GM23338 (cell line): ENCODE measurements at regions not wholly inside any gene's neighbourhood (a gene's known extent, or its start where the extent isn't known, plus 50 kb on each side); places are given as distances from the start of the nearest gene placed in this dataset.

Source experiments
- ATAC-seq: fragments of 200-7000 bp; cut with Tn5 transposase; 3 replicates; pipeline ENCODE4 v1.9.1; 2020
- DNase-seq: peaks from one replicate; pipeline ENCODE4 v3.0.0-alpha.2; 2015; ENCODE audit warnings: low spot score
- H2AFZ ChIP-seq: fragments of 200-600 bp; sonication (generic); 2 replicates; pipeline ENCODE4 v1.8.0; 2016; ENCODE audit warnings: antibody characterized with exemption, mild to moderate bottlenecking, moderate library complexity
- H3F3A ChIP-seq: fragments of 200-600 bp; sonication (generic); replicated peaks from 2 replicates; pipeline ENCODE4 v1.8.0; 2017; ENCODE audit warnings: antibody characterized with exemption, mixed run types, low read depth
- H3K27ac ChIP-seq: fragments of 200-600 bp; sonication (generic); 2 replicates; pipeline ENCODE4 v1.6.1; 2016; ENCODE audit warnings: low read depth
- H3K27me3 ChIP-seq: fragments of 200-600 bp; sonication (generic); 2 replicates; pipeline ENCODE4 v1.8.0; 2016; ENCODE audit warnings: mild to moderate bottlenecking, mixed run types, moderate library complexity; ENCODE audit not compliant: insufficient read depth
- H3K36me3 ChIP-seq: fragments of 200-600 bp; sonication (generic); 2 replicates; pipeline ENCODE4 v1.8.0; 2016; ENCODE audit warnings: mild to moderate bottlenecking; ENCODE audit not compliant: insufficient read depth
- H3K4me1 ChIP-seq: fragments of 200-600 bp; sonication (generic); 2 replicates; pipeline ENCODE4 v1.8.0; 2016; ENCODE audit warnings: mild to moderate bottlenecking, moderate library complexity; ENCODE audit not compliant: insufficient read depth
- H3K4me2 ChIP-seq: fragments of 200-600 bp; sonication (generic); 2 replicates; pipeline ENCODE4 v1.7.1; 2017; ENCODE audit warnings: mixed run types
- H3K4me3 ChIP-seq: fragments of 200-600 bp; sonication (generic); 2 replicates; pipeline ENCODE4 v1.6.1; 2016; ENCODE audit warnings: mixed run types
- H3K79me2 ChIP-seq: fragments of 200-600 bp; sonication (generic); replicated peaks from 2 replicates; pipeline ENCODE4 v1.8.0; 2017; ENCODE audit warnings: mild to moderate bottlenecking; ENCODE audit not compliant: insufficient read depth
- H3K9me2 ChIP-seq: fragments of 200-600 bp; sonication (generic); 2 replicates; pipeline ENCODE4 v1.8.0; 2017; ENCODE audit not compliant: insufficient read depth
- H4K20me1 ChIP-seq: fragments of 200-600 bp; sonication (generic); replicated peaks from 2 replicates; pipeline ENCODE4 v1.8.0; 2017; ENCODE audit warnings: mild to moderate bottlenecking; ENCODE audit not compliant: insufficient read depth
- H3K27ac Mint-ChIP-seq: 2 replicates; pipeline ENCODE4 v1.8.0; 2020; ENCODE audit warnings: inconsistent platforms, mild to moderate bottlenecking, moderate library complexity, mixed read lengths
- H3K27me3 Mint-ChIP-seq: 3 replicates; pipeline ENCODE4 v1.8.0; 2022; ENCODE audit warnings: low read depth, mild to moderate bottlenecking, moderate library complexity, mixed read lengths, inconsistent platforms; ENCODE audit not compliant: insufficient read depth, poor library complexity
- H3K36me3 Mint-ChIP-seq: 3 replicates; pipeline ENCODE4 v1.8.0; 2021; ENCODE audit warnings: low read depth, mild to moderate bottlenecking, inconsistent platforms, moderate library complexity, mixed read lengths
- H3K4me1 Mint-ChIP-seq: 3 replicates; pipeline ENCODE4 v1.8.0; 2020; ENCODE audit warnings: mild to moderate bottlenecking, inconsistent platforms, mixed read lengths
- H3K4me3 Mint-ChIP-seq: 3 replicates; pipeline ENCODE4 v1.8.0; 2021; ENCODE audit warnings: moderate library complexity, mild to moderate bottlenecking, inconsistent platforms, mixed read lengths
- H3K9me3 Mint-ChIP-seq: 3 replicates; pipeline ENCODE4 v1.8.0; 2020; ENCODE audit warnings: moderate library complexity, mild to moderate bottlenecking, inconsistent platforms, mixed read lengths
- CREB1 ChIP-seq: fragments of 250-450 bp; sonication (Bioruptor Pico); IDR thresholded peaks from 2 replicates; pipeline ENCODE4 v1.5.0; 2020; ENCODE audit warnings: low read depth, mild to moderate bottlenecking, moderate library complexity
- CTCF ChIP-seq, 2 experiments: fragments of 200-600 bp in 1 of 2; sonication (generic) in 1 of 2; conservative IDR thresholded peaks; 2 replicates each; pipeline versions ENCODE4 v1.5.1 to v1.6.1; 2016 to 2017; ENCODE audit warnings: antibody characterized with exemption in 2 of 2, low read depth in 2 of 2, mild to moderate bottlenecking in 2 of 2, moderate library complexity in 1 of 2
- ETS1 ChIP-seq: IDR thresholded peaks from 2 replicates; pipeline ENCODE4 v1.6.1; 2016; ENCODE audit warnings: antibody characterized with exemption
- EZH2 ChIP-seq: fragments of 200-600 bp; sonication (generic); IDR thresholded peaks from one replicate; pipeline ENCODE4 v1.8.0; 2017; ENCODE audit warnings: antibody characterized with exemption, mild to moderate bottlenecking, low read depth; ENCODE audit not compliant: unreplicated experiment
- EZH2phosphoT487 ChIP-seq: fragments of 200-600 bp; sonication (generic); IDR thresholded peaks from one replicate; pipeline ENCODE4 v1.8.1; 2018; ENCODE audit warnings: antibody characterized with exemption; ENCODE audit not compliant: unreplicated experiment
- JUNB ChIP-seq: IDR thresholded peaks from one replicate; pipeline ENCODE4 v1.6.1; 2016; ENCODE audit warnings: antibody characterized with exemption; ENCODE audit not compliant: unreplicated experiment
- NANOG ChIP-seq: IDR thresholded peaks from 2 replicates; pipeline ENCODE4 v1.6.1; 2016; ENCODE audit warnings: antibody characterized with exemption, borderline replicate concordance
- STAT1 ChIP-seq: IDR thresholded peaks from one replicate; pipeline ENCODE4 v1.6.1; 2016; ENCODE audit warnings: antibody characterized with exemption; ENCODE audit not compliant: unreplicated experiment
- ZNF114 ChIP-seq: fragments of 250-450 bp; sonication (Bioruptor Pico); IDR thresholded peaks from 2 replicates; pipeline ENCODE4 v1.5.0; 2020; ENCODE audit warnings: mild to moderate bottlenecking, moderate library complexity
- ZNF462 ChIP-seq: fragments of 250-450 bp; sonication (Bioruptor Pico); IDR thresholded peaks from 2 replicates; pipeline ENCODE4 v1.5.0; 2020; ENCODE audit warnings: mild to moderate bottlenecking, moderate library complexity

- TF ChIP-seq ZNF462 = no peak
- no peak for TF ChIP-seq STAT1
- no peaks in the 10 kb centered on the region for H3K27me3 Mint-ChIP-seq
- H3K4me3 Mint-ChIP-seq = no peak overlapping the region
- no peak overlapping the region for H2AFZ ChIP-seq
- no peaks in the 10 kb centered on the region for H3F3A ChIP-seq
- ATAC-seq (no peak), DNase-seq (no peak)
- no peaks in the 10 kb centered on the region for H3K9me2 ChIP-seq
- H3K79me2 ChIP-seq = no peaks in the 10 kb centered on the region
- no peak overlapping the region for H3K4me2 ChIP-seq
- H3K4me1 Mint-ChIP-seq = peaks cover 13% of the 10 kb centered on the region
- no peak overlapping the region for H3K27ac Mint-ChIP-seq
- H3K27me3 ChIP-seq = no peaks in the 10 kb centered on the region
- H3K9me3 Mint-ChIP-seq = no peaks in the 10 kb centered on the region
- H3K36me3 Mint-ChIP-seq = no peaks in the 10 kb centered on the region
- no peak overlapping the region for H3K4me3 ChIP-seq
- no peaks in the 10 kb centered on the region for H4K20me1 ChIP-seq
- H3K27ac ChIP-seq = no peak overlapping the region
- H3K4me1 ChIP-seq = peaks cover 16% of the 10 kb centered on the region
- H3K36me3 ChIP-seq = no peaks in the 10 kb centered on the region
These were observed 473.7 kb upstream of the ROBO2 start for GRCh38 chr3:76566211-76566534.

GRCh38 chr3:76566904-76567303, 473.0 kb upstream of the ROBO2 start:
- no peak for ATAC-seq
- TF ChIP-seq NANOG (no peak), CREB1 (CRISPR knock-in tag) (no peak), ETS1 (no peak), CTCF (conservative IDR thresholded peaks at IDR 0.05; ENCODE audit: low read depth in 2 of 2) (no peak), EZH2 (no peak), ZNF114 (no peak), JUNB (no peak), EZH2phosphoT487 (no peak)

More at GRCh38 chr3:76566904-76567303, 473.0 kb upstream of the ROBO2 start:
- Histone ChIP-seq H3K27me3 (no peaks in the 10 kb centered on the region), H3K36me3 (no peaks in the 10 kb centered on the region), H3K79me2 (no peaks in the 10 kb centered on the region), H4K20me1 (no peaks in the 10 kb centered on the region), H3K27ac (no peak overlapping the region), H3F3A (no peaks in the 10 kb centered on the region), H3K4me3 (no peak overlapping the region), H3K4me2 (no peak overlapping the region), H3K4me1 (peaks cover 9% of the 10 kb centered on the region), H3K9me2 (no peaks in the 10 kb centered on the region), H2AFZ (no peak overlapping the region)
- peaks cover 7% of the 10 kb centered on the region for H3K4me1 Mint-ChIP-seq
- no peak overlapping the region for H3K27ac Mint-ChIP-seq
- H3K9me3 Mint-ChIP-seq = no peaks in the 10 kb centered on the region
- no peak overlapping the region for H3K4me3 Mint-ChIP-seq
- DNase-seq = no peak
- H3K27me3 Mint-ChIP-seq = no peaks in the 10 kb centered on the region
- H3K36me3 Mint-ChIP-seq = no peaks in the 10 kb centered on the region
